Esophagus muscularis mucosa (tissue), 4 donors: ENCODE measurements at regions not wholly inside any gene's neighbourhood (a gene's known extent, or its start where the extent isn't known, plus 50 kb on each side); places are given as distances from the start of the nearest gene placed in this dataset.

Experiments used
- CTCF ChIP-seq, 3 experiments: fragments of 200-600 bp in 2 of 3; fragments of 450-650 bp in 1 of 3; sonication (generic) in 2 of 3; IDR thresholded peaks; one replicate each; pipeline ENCODE4 v1.5.1; 2017 to 2019; ENCODE audit warnings: antibody characterized with exemption in 3 of 3, mild to moderate bottlenecking in 2 of 3, moderate library complexity in 1 of 3
- EP300 ChIP-seq: sonication (generic); formaldehyde crosslinking; IDR thresholded peaks from one replicate; pipeline ENCODE4 v1.6.1; 2017; ENCODE audit warnings: antibody characterized with exemption
- POLR2A ChIP-seq: fragments of 450-650 bp; IDR thresholded peaks from one replicate; pipeline ENCODE4 v1.6.1; 2017; ENCODE audit warnings: antibody characterized with exemption, moderate library complexity, mild to moderate bottlenecking, low read depth
- POLR2AphosphoS5 ChIP-seq, 2 donors: sonication (generic); formaldehyde crosslinking; IDR thresholded peaks; one replicate each; pipeline ENCODE4 v1.6.1; 2017; ENCODE audit warnings: antibody characterized with exemption in 2 of 2

- TF ChIP-seq CTCF (IDR thresholded peaks at IDR 0.05) (no peak), POLR2A (no peak), POLR2AphosphoS5 (IDR thresholded peaks at IDR 0.05) (no peak), EP300 (no peak)
These were observed 814.0 kb downstream of the KCNT2 start for GRCh38 chr1:195794225-195794624.
